IgD-negative memory B cell (primary cell): ENCODE measurements at regions not wholly inside any gene's neighbourhood (a gene's known extent, or its start where the extent isn't known, plus 50 kb on each side); places are given as distances from the start of the nearest gene placed in this dataset.

ENCODE experiments used
- H3K27ac Mint-ChIP-seq, 3 donors: one replicate each; pipeline ENCODE4 v1.8.0; 2020 to 2022; ENCODE audit warnings: mild to moderate bottlenecking in 3 of 3, mixed read lengths in 3 of 3, moderate library complexity in 1 of 3
- H3K27me3 Mint-ChIP-seq: one replicate; pipeline ENCODE4 v1.8.0; 2021; ENCODE audit warnings: mixed read lengths
- H3K36me3 Mint-ChIP-seq: one replicate; pipeline ENCODE4 v1.8.0; 2020; ENCODE audit warnings: mild to moderate bottlenecking, mixed read lengths
- H3K4me1 Mint-ChIP-seq, 3 donors: one replicate each; pipeline ENCODE4 v1.8.0; 2020 to 2022; ENCODE audit warnings: mixed read lengths in 3 of 3, mild to moderate bottlenecking in 1 of 3
- H3K4me3 Mint-ChIP-seq, 4 donors: one replicate each; pipeline ENCODE4 v1.8.0; 2020 to 2022; ENCODE audit warnings: mild to moderate bottlenecking in 4 of 4, mixed read lengths in 4 of 4, moderate library complexity in 3 of 4
- H3K9me3 Mint-ChIP-seq, 3 donors: one replicate each; pipeline ENCODE4 v1.8.0; 2020 to 2021; ENCODE audit warnings: mixed read lengths in 3 of 3, mild to moderate bottlenecking in 1 of 3

DNA sequence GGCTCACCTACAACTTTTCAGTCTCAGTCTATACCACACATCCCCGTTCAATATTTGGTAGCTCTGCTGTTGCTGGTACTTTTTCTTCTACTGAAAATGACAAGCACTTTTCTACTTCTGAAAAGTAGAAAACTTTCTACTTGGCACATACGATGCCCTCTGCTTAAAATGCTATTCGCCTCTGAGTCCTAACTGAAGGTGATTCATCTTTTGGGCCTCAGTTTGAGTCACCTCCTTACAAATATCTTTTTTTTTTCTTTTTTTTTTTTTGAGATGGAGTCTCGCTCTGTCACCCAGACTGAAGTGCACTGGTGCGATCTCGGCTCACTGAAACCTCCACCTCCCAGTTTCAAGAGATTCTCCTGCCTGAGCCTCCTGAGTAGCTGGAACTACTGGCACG is 136.0 kb upstream of the CYYR1 start:
- H3K4me1 Mint-ChIP-seq, result peaks cover 0 to 3% (median 0%) of the 10 kb centered on the region in 3 donors
- no peak overlapping the region for H3K4me3 Mint-ChIP-seq
- H3K36me3 Mint-ChIP-seq, result no peaks in the 10 kb centered on the region
- peaks cover 3% of the 10 kb centered on the region for H3K27me3 Mint-ChIP-seq
- no peak overlapping the region for H3K27ac Mint-ChIP-seq
- H3K9me3 Mint-ChIP-seq, result peaks cover 0 to 2% (median 0%) of the 10 kb centered on the region in 3 donors

DNA sequence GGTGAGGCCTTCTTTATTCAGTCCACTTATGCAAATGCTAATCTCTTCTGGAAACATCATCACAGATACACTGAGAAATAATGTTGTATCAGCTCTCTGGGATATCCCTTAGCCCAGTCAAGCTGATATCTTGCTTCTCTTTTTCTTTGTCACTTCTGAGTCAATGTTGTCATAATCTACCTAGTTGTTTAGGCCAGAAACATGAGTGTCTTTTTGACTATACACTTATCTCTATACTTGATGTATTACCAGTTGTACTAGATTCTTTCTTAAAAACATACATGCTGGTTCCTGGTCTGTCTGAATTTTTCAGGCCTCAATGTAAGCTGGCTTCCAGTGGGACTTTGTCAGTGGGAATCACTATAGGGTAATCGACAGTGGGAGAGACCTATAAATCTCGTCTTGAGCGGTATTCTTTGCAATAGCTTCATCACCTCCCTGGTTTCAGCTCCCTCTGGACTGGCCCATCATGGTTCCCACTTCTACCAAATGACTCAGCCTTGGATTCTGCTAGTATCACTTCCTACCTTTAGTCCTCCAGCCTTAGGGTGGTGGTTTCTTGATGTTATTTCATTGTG is 135.2 kb upstream of the CYYR1 start:
- Mint-ChIP-seq H3K4me3 (no peak overlapping the region), H3K36me3 (no peaks in the 10 kb centered on the region), H3K27ac (no peak overlapping the region), H3K4me1 (peaks cover 0 to 3% (median 0%) of the 10 kb centered on the region in 3 donors), H3K9me3 (peaks cover 0 to 2% (median 0%) of the 10 kb centered on the region in 3 donors), H3K27me3 (no peaks in the 10 kb centered on the region)

DNA sequence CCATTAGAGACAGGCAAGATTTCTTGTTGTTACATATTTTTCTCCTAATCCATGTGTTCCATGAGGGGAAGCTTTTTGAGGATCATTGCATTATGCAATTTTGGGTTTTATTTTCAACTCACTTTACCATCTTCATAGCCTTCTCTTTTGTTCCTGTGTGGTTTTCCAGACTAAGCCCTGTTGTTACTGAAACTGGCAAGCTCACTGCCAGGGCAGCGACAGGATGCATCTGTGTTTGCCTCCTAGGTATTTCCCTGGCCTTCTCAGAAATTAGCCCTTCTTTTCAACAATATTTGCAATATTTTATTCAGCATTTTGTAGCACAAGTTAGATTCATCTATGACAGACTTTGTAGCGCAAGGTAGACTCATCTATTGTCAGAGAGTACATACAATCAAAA is 134.2 kb upstream of the CYYR1 start:
- no peak overlapping the region for H3K27ac Mint-ChIP-seq
- H3K4me3 Mint-ChIP-seq, result no peak overlapping the region
- H3K36me3 Mint-ChIP-seq, result no peaks in the 10 kb centered on the region
- H3K27me3 Mint-ChIP-seq, result peaks cover 3% of the 10 kb centered on the region
- peaks cover 0 to 3% (median 2%) of the 10 kb centered on the region in 3 donors for H3K9me3 Mint-ChIP-seq
- H3K4me1 Mint-ChIP-seq, result peaks cover 0 to 3% (median 0%) of the 10 kb centered on the region in 3 donors

- H3K4me1 Mint-ChIP-seq, result peaks cover 0 to 2% (median 0%) of the 10 kb centered on the region in 3 donors
- H3K4me3 Mint-ChIP-seq, result no peak overlapping the region
- no peak overlapping the region for H3K27ac Mint-ChIP-seq
- peaks cover 5% of the 10 kb centered on the region for H3K27me3 Mint-ChIP-seq
- H3K36me3 Mint-ChIP-seq, result no peaks in the 10 kb centered on the region
- peaks cover 0 to 3% (median 1%) of the 10 kb centered on the region in 3 donors for H3K9me3 Mint-ChIP-seq
Observed at GRCh38 chr21:26698416-26698815, 125.3 kb upstream of the CYYR1 start.

- H3K9me3 Mint-ChIP-seq, result peaks cover 1 to 17% (median 2%) of the 10 kb centered on the region in 3 donors
- H3K36me3 Mint-ChIP-seq, result no peaks in the 10 kb centered on the region
- H3K4me1 Mint-ChIP-seq, result peaks cover 0 to under 1% (median 0%) of the 10 kb centered on the region in 3 donors
- no peak overlapping the region for H3K27ac Mint-ChIP-seq
- H3K4me3 Mint-ChIP-seq, result no peak overlapping the region
- peaks cover 3% of the 10 kb centered on the region for H3K27me3 Mint-ChIP-seq
Observed at GRCh38 chr21:26691416-26691815, 118.3 kb upstream of the CYYR1 start.

DNA sequence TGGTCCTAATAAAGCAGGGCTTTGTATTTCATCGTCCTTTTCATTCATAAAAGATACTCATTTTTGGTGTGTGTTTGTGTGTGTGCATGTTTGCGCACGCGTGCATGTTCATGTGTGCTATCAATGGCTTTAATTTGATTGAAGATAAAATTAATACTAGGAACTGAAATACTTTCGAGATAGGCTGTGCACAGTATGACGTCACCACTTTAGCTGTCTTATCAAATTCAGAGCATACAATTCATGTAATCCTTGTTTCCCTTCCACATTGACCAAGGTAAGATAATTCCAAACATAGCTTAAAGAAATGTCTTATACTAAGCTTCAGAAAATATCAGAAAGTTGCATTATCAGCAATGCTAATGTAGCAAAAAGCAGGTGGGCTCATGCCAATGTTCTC is 113.6 kb upstream of the CYYR1 start:
- peaks cover 2 to 6% (median 4%) of the 10 kb centered on the region in 3 donors for H3K4me1 Mint-ChIP-seq
- peaks cover 2% of the 10 kb centered on the region for H3K27me3 Mint-ChIP-seq
- peaks cover 2 to 23% (median 4%) of the 10 kb centered on the region in 3 donors for H3K9me3 Mint-ChIP-seq
- H3K36me3 Mint-ChIP-seq, result no peaks in the 10 kb centered on the region
- H3K27ac Mint-ChIP-seq, result no peak overlapping the region
- H3K4me3 Mint-ChIP-seq, result no peak overlapping the region

GRCh38 chr21:26686278-26686677 is 113.2 kb upstream of the CYYR1 start:
- peaks cover 2 to 6% (median 4%) of the 10 kb centered on the region in 3 donors for H3K4me1 Mint-ChIP-seq
- H3K27me3 Mint-ChIP-seq, result peaks cover 2% of the 10 kb centered on the region
- no peaks in the 10 kb centered on the region for H3K36me3 Mint-ChIP-seq
- peaks cover 2 to 23% (median 4%) of the 10 kb centered on the region in 3 donors for H3K9me3 Mint-ChIP-seq
- H3K27ac Mint-ChIP-seq, result no peak overlapping the region
- H3K4me3 Mint-ChIP-seq, result peak overlapping the region in 2 of 4 donors; percentile 38 to 51

GRCh38 chr21:26684889-26685288 is 111.8 kb upstream of the CYYR1 start:
- H3K27ac Mint-ChIP-seq, result no peak overlapping the region
- H3K9me3 Mint-ChIP-seq, result peaks cover 0 to 18% (median 4%) of the 10 kb centered on the region in 3 donors
- H3K4me1 Mint-ChIP-seq, result peaks cover 3 to 6% (median 4%) of the 10 kb centered on the region in 3 donors
- H3K4me3 Mint-ChIP-seq, result no peak overlapping the region
- no peaks in the 10 kb centered on the region for H3K36me3 Mint-ChIP-seq
- peaks cover 2% of the 10 kb centered on the region for H3K27me3 Mint-ChIP-seq

- Mint-ChIP-seq H3K27ac (no peak overlapping the region), H3K4me3 (no peak overlapping the region), H3K36me3 (no peaks in the 10 kb centered on the region), H3K4me1 (peaks cover 4 to 6% (median 4%) of the 10 kb centered on the region in 3 donors), H3K27me3 (peaks cover 2% of the 10 kb centered on the region), H3K9me3 (peaks cover 0 to 18% (median 4%) of the 10 kb centered on the region in 3 donors)
Observed at GRCh38 chr21:26683996-26684395, 110.9 kb upstream of the CYYR1 start.

DNA sequence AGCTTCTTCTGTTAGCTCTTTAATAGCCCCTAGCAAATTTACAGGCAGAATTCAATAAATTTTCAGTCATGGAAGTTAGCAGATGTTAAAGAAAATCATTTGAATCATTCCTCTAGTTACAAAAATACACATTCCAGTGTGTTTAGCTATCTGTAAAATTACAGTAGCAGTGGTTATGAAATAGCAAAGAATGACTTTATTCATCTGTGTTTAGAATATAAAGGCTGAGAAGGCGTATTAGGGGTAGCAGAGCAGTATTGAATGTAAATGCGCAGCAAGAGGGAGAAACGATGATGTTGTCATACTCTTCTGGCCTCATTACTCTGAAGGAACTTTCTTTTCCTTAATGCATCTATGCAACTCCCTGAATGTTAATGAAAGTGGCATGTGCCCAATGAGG is 106.2 kb upstream of the CYYR1 start:
- Mint-ChIP-seq H3K4me3 (no peak overlapping the region), H3K4me1 (peaks cover 0 to 2% (median 0%) of the 10 kb centered on the region in 3 donors), H3K36me3 (peaks cover 2% of the 10 kb centered on the region), H3K27me3 (peaks cover 2% of the 10 kb centered on the region), H3K27ac (no peak overlapping the region), H3K9me3 (no peaks in the 10 kb centered on the region)

DNA sequence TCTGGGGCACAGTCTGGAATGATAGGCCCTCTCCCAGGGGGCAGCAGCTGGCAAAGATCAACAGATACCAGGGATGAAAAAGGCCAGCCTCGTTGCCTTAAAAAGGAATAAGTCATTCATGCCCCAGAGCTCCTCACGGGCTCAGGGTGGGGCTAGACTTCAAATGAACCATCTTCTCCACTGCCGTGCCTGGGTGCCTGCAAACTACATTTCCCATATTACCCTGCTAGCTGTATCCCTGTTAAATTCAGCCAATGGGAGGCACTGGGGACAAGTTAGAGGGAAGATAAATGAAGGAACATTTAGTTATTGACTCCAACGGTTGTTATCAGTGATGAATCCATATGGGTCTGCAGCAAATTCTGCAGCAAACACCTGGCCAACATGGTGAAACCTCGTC is 101.2 kb upstream of the CYYR1 start:
- no peak overlapping the region for H3K4me3 Mint-ChIP-seq
- peaks cover 0 to 2% (median 0%) of the 10 kb centered on the region in 3 donors for H3K9me3 Mint-ChIP-seq
- H3K27ac Mint-ChIP-seq, result no peak overlapping the region
- peaks cover 2% of the 10 kb centered on the region for H3K27me3 Mint-ChIP-seq
- peaks cover 2% of the 10 kb centered on the region for H3K36me3 Mint-ChIP-seq
- no peaks in the 10 kb centered on the region for H3K4me1 Mint-ChIP-seq

DNA sequence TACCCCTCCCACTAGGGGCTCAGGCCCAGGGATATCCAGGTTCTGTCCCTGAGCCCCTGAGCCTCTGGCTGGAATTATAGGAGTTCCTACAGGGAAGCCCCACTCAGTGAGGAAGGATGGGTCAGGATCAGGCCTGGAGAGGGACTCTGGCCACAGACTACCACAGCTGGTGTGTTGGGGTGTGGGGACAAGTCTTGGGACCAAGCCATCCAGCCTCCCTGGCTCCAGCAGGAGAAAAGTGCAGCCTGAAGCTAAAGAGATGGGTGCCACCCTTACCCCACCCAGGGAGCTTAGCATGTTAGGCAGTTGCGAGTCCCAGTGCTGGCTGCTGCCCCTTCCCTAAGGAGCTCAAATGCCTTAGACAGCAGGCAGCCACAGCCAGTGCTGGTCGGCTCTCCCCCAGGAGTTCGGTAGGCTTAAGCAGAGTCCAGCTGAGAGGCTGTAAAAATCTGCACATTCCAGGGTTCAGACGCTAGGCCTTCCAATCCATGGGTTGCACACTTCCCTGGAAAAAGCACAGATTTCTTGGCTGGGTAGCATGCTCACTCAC is 96.2 kb upstream of the CYYR1 start:
- peaks cover 4% of the 10 kb centered on the region for H3K27me3 Mint-ChIP-seq
- H3K4me3 Mint-ChIP-seq, result no peak overlapping the region
- H3K9me3 Mint-ChIP-seq, result peaks cover 0 to 9% (median 9%) of the 10 kb centered on the region in 3 donors
- no peaks in the 10 kb centered on the region for H3K36me3 Mint-ChIP-seq
- H3K27ac Mint-ChIP-seq, result no peak overlapping the region
- H3K4me1 Mint-ChIP-seq, result no peaks in the 10 kb centered on the region

DNA sequence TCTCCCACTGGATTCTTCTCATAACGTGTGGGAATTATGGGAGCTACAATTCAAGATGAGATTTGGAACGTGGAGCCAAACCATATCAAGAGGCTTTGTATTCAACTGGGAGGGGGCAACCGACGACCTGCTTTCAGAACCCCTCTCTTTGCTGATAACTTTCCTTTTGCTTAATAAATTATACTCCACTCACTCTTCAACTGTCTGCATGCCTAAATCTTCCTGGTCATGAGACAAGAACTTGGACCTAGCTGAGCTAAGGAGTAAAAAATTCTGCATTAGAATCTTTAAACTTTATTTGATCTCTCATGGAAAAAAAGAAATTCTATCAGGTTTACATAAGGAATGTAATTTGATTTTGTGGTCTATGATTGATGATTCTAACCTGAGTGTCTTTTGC is 86.7 kb upstream of the CYYR1 start:
- H3K27ac Mint-ChIP-seq, result no peak overlapping the region
- H3K4me1 Mint-ChIP-seq, result no peaks in the 10 kb centered on the region
- no peak overlapping the region for H3K4me3 Mint-ChIP-seq
- peaks cover 5 to 19% (median 10%) of the 10 kb centered on the region in 3 donors for H3K9me3 Mint-ChIP-seq
- H3K36me3 Mint-ChIP-seq, result no peaks in the 10 kb centered on the region
- H3K27me3 Mint-ChIP-seq, result no peaks in the 10 kb centered on the region

GRCh38 chr21:26659182-26659581 is 86.1 kb upstream of the CYYR1 start:
- Mint-ChIP-seq H3K36me3 (no peaks in the 10 kb centered on the region), H3K9me3 (peaks cover 7 to 19% (median 10%) of the 10 kb centered on the region in 3 donors), H3K27ac (no peak overlapping the region), H3K4me1 (no peaks in the 10 kb centered on the region), H3K4me3 (peak overlapping the region in 1 of 4 donors; percentile 59), H3K27me3 (no peaks in the 10 kb centered on the region)

- Mint-ChIP-seq H3K36me3 (no peaks in the 10 kb centered on the region), H3K4me3 (no peak overlapping the region), H3K27me3 (no peaks in the 10 kb centered on the region), H3K27ac (no peak overlapping the region), H3K4me1 (no peaks in the 10 kb centered on the region), H3K9me3 (peaks cover 9 to 18% (median 12%) of the 10 kb centered on the region in 3 donors)
Observed at GRCh38 chr21:26655460-26655859, 82.4 kb upstream of the CYYR1 start.

GRCh38 chr21:26653430-26653829 is 80.3 kb upstream of the CYYR1 start:
- no peak overlapping the region for H3K4me3 Mint-ChIP-seq
- H3K27me3 Mint-ChIP-seq, result no peaks in the 10 kb centered on the region
- no peaks in the 10 kb centered on the region for H3K36me3 Mint-ChIP-seq
- H3K4me1 Mint-ChIP-seq, result no peaks in the 10 kb centered on the region
- no peak overlapping the region for H3K27ac Mint-ChIP-seq
- H3K9me3 Mint-ChIP-seq, result peaks cover 2 to 9% (median 3%) of the 10 kb centered on the region in 3 donors
